A673 (cell line): ENCODE measurements at regions not wholly inside any gene's neighbourhood (a gene's known extent, or its start where the extent isn't known, plus 50 kb on each side); places are given as distances from the start of the nearest gene placed in this dataset.

ENCODE experiments used
- BruUV-seq: library from RNA; stranded (reverse); fragments of 400-500 nt; replicated peaks from 2 replicates; lab custom pipeline; 2021; lab: Mats Ljungman, UMichigan
- CTCF ChIA-PET: fragments of 300-600 bp; sonication (Branson Sonifier 250); formaldehyde crosslinking; loops from one replicate; lab custom pipeline; 2022; ENCODE audit warnings: antibody characterized with exemption; lab: Charles Lee
- POLR2A ChIA-PET: fragments of 300-600 bp; sonication (Branson Sonifier 250); formaldehyde crosslinking; loops from one replicate; lab custom pipeline; 2022; ENCODE audit warnings: antibody characterized with exemption; ENCODE audit not compliant: low non-redundant PET; lab: Charles Lee
- DNase-seq: peaks from one replicate; pipeline ENCODE4 v3.0.0-alpha.2; 2015; ENCODE audit warnings: low spot score
- H3K27ac ChIP-seq: fragments of 200-600 bp; sonication (generic); 2 replicates; pipeline ENCODE4 v1.5.1; 2016; ENCODE audit warnings: mixed run types, low read depth, mild to moderate bottlenecking, mixed read lengths, antibody characterized with exemption, low read length; ENCODE audit not compliant: poor library complexity, severe bottlenecking
- H3K27me3 ChIP-seq: fragments of 200-600 bp; sonication (generic); replicated peaks from 2 replicates; pipeline ENCODE4 v1.6.1; 2017; ENCODE audit warnings: mixed run types, low read depth, mild to moderate bottlenecking, mixed read lengths, antibody characterized with exemption, low read length; ENCODE audit not compliant: insufficient read depth, poor library complexity
- H3K36me3 ChIP-seq: fragments of 200-600 bp; sonication (generic); 2 replicates; pipeline ENCODE4 v1.6.1; 2016; ENCODE audit warnings: mixed run types, mild to moderate bottlenecking, mixed read lengths, antibody characterized with exemption, low read length; ENCODE audit not compliant: insufficient read depth, poor library complexity, severe bottlenecking
- H3K4me1 ChIP-seq: fragments of 200-600 bp; sonication (generic); 2 replicates; pipeline ENCODE4 v1.6.1; 2017; ENCODE audit warnings: mixed run types, mild to moderate bottlenecking, mixed read lengths, antibody characterized with exemption, low read length; ENCODE audit not compliant: insufficient read depth, poor library complexity, severe bottlenecking
- H3K4me3 ChIP-seq: fragments of 200-600 bp; sonication (generic); 2 replicates; pipeline ENCODE4 v1.5.1; 2016; ENCODE audit warnings: low read depth, mixed run types, mild to moderate bottlenecking, mixed read lengths, low read length; ENCODE audit not compliant: poor library complexity, severe bottlenecking
- H3K9me3 ChIP-seq: fragments of 200-600 bp; sonication (generic); 2 replicates; pipeline ENCODE4 v1.6.1; 2016; ENCODE audit warnings: mixed run types, low read depth, mild to moderate bottlenecking, mixed read lengths, antibody characterized with exemption, low read length; ENCODE audit not compliant: poor library complexity, severe bottlenecking
- CTCF ChIP-seq: fragments of 300-800, 200-600 bp; sonication (generic); conservative IDR thresholded peaks from 2 replicates; pipeline ENCODE4 v1.5.1; 2017; ENCODE audit warnings: low read depth, mild to moderate bottlenecking, antibody characterized with exemption, low read length, moderate library complexity, mixed read lengths
- EZH2 ChIP-seq: fragments of 200-600 bp; sonication (generic); IDR thresholded peaks from 2 replicates; pipeline ENCODE4 v1.6.1; 2017; ENCODE audit warnings: borderline replicate concordance, low read depth, mild to moderate bottlenecking, mixed read lengths, antibody characterized with exemption, low read length; ENCODE audit not compliant: poor library complexity, severe bottlenecking
- intact Hi-C: fragments of 100-400 bp; cut with micrococcal nuclease; formaldehyde crosslinking; loops from one replicate; pipeline ENCODE4 v1.10.0; 2022; ENCODE audit not compliant: unreplicated experiment

- intact Hi-C loops = no loop called here
- no peak for DNase-seq
- no TSS peak for BruUV-seq
- Histone ChIP-seq H3K27ac (no peak overlapping the region), H3K36me3 (no peaks in the 10 kb centered on the region), H3K9me3 (no peaks in the 10 kb centered on the region), H3K27me3 (no peaks in the 10 kb centered on the region), H3K4me3 (no peak overlapping the region), H3K4me1 (no peaks in the 10 kb centered on the region)
- CTCF ChIA-PET = no interaction called here
- TF ChIP-seq CTCF (no peak), EZH2 (no peak)
- POLR2A ChIA-PET = no interaction called here
Observed at GRCh38 chr4:74653331-74654229, 140.7 kb downstream of the BTC start.

- no peak for TF ChIP-seq CTCF
- no peaks in the 10 kb centered on the region for H3K4me1 ChIP-seq
- no peak for DNase-seq
- ChIA-PET POLR2A (no interaction called here), CTCF (no interaction called here)
- no peaks in the 10 kb centered on the region for H3K27me3 ChIP-seq
- no peak overlapping the region for H3K4me3 ChIP-seq
- intact Hi-C loops = no loop called here
- no peaks in the 10 kb centered on the region for H3K36me3 ChIP-seq
- no peak overlapping the region for H3K27ac ChIP-seq
- BruUV-seq = no TSS peak
- no peaks in the 10 kb centered on the region for H3K9me3 ChIP-seq
Observed at GRCh38 chr4:74654230-74654681, 140.1 kb downstream of the BTC start.

GRCh38 chr4:74656596-74656995 is 137.7 kb downstream of the BTC start:
- no peaks in the 10 kb centered on the region for H3K4me1 ChIP-seq
- H3K27ac ChIP-seq = no peak overlapping the region
- TF ChIP-seq EZH2 = no peak
- no peak for TF ChIP-seq CTCF
- CTCF ChIA-PET = no interaction called here
- DNase-seq = no peak
- H3K4me3 ChIP-seq = no peak overlapping the region
- intact Hi-C loops = no loop called here
- no TSS peak for BruUV-seq
- H3K36me3 ChIP-seq = no peaks in the 10 kb centered on the region
- H3K9me3 ChIP-seq = no peaks in the 10 kb centered on the region
- POLR2A ChIA-PET = no interaction called here
- no peaks in the 10 kb centered on the region for H3K27me3 ChIP-seq
